K562 (cell line): ENCODE measurements at regions not wholly inside any gene's neighbourhood (a gene's known extent, or its start where the extent isn't known, plus 50 kb on each side); places are given as distances from the start of the nearest gene placed in this dataset.

Experiments used
- ATAC-seq: fragments of 200-7000 bp; cut with Tn5 transposase; 3 replicates; pipeline ENCODE4 v1.9.1; 2020; ENCODE audit warnings: moderate library complexity
- BruUV-seq: library from RNA; stranded (reverse); fragments of 400-500 nt; replicated peaks from 2 replicates; lab custom pipeline; 2021; lab: Mats Ljungman, UMichigan
- CTCF ChIA-PET: fragments of 300-600 bp; formaldehyde crosslinking; extraction: SDS; loops from one replicate; lab custom pipeline; 2021; ENCODE audit warnings: low intra/inter-chr PET ratio; lab: Yijun Ruan, JAX
- POLR2A ChIA-PET: fragments of 300-600, 350-650 bp; sonication (Branson Sonifier 250); formaldehyde crosslinking; extraction: SDS; loops from one replicate; lab custom pipeline; 2021; ENCODE audit warnings: antibody characterized with exemption, inconsistent platforms; lab: Yijun Ruan, JAX
- DNase-seq, 4 experiments: peaks; one replicate each; pipeline versions ENCODE4 v3.0.0 to v3.0.0-alpha.2; 2011 to 2018; ENCODE audit warnings: low spot score in 3 of 4, mixed read lengths in 3 of 4; ENCODE audit errors: extremely low read depth in 1 of 4
- FAIRE-seq: peaks from 2 replicates; lab custom pipeline; 2011; peaks lifted over from hg19 to GRCh38; lab: Jason Lieb, UNC
- H2AFZ ChIP-seq: 2 replicates; pipeline ENCODE4 v1.6.0; 2011; ENCODE audit warnings: low read depth, low read length, control low read depth, inconsistent platforms
- H3K27ac ChIP-seq: fragments of 200-600 bp; 3 replicates; pipeline ENCODE4 v1.8.0; 2011; ENCODE audit warnings: low read depth, mild to moderate bottlenecking, control low read depth, inconsistent platforms, low read length, moderate library complexity, mixed read lengths; ENCODE audit errors: extremely low read depth
- H3K27me3 ChIP-seq, 2 experiments: fragments of 300-600 bp in 1 of 2; 2 replicates in 1 of 2; 3 replicates in 1 of 2; pipeline versions ENCODE4 v1.6.0 to v1.8.0; 2011; ENCODE audit warnings: inconsistent platforms in 2 of 2, low read length in 2 of 2, mild to moderate bottlenecking in 1 of 2, mixed read lengths in 1 of 2, moderate library complexity in 1 of 2; ENCODE audit not compliant: control insufficient read depth in 2 of 2, insufficient read depth in 2 of 2
- H3K36me3 ChIP-seq: fragments of 300-600 bp; 3 replicates; pipeline ENCODE4 v1.8.0; 2011; ENCODE audit warnings: mild to moderate bottlenecking, low read length, inconsistent platforms; ENCODE audit not compliant: control insufficient read depth, insufficient read depth
- H3K4me1 ChIP-seq, 2 experiments: fragments of 200-600 bp in 1 of 2; replicated peaks in 1 of 2; 2 replicates in 1 of 2; 3 replicates in 1 of 2; pipeline versions ENCODE4 v1.5.1 to v1.8.0; 2011; ENCODE audit warnings: inconsistent platforms in 2 of 2, low read length in 2 of 2, mild to moderate bottlenecking in 1 of 2, mixed read lengths in 1 of 2, moderate library complexity in 1 of 2; ENCODE audit not compliant: control insufficient read depth in 2 of 2, insufficient read depth in 2 of 2
- H3K4me2 ChIP-seq: 2 replicates; pipeline ENCODE4 v1.6.1; 2011; ENCODE audit warnings: low read length, control low read depth, inconsistent platforms, mixed read lengths; ENCODE audit not compliant: insufficient read depth
- H3K4me3 ChIP-seq: fragments of 200-600 bp; sonication (generic), shearing (Covaris generic); 2 replicates; pipeline ENCODE4 v1.5.1; 2016; ENCODE audit warnings: control low read depth, inconsistent platforms
- H3K79me2 ChIP-seq: fragments of 200-600 bp; 3 replicates; pipeline ENCODE4 v1.8.0; 2011; ENCODE audit warnings: low read length, inconsistent platforms; ENCODE audit not compliant: control insufficient read depth, insufficient read depth
- H3K9ac ChIP-seq, 2 experiments: 2 replicates each; pipeline versions ENCODE4 v1.6.0 to v1.6.1; 2011; ENCODE audit warnings: low read depth in 2 of 2, low read length in 2 of 2, control low read depth in 1 of 2, inconsistent platforms in 1 of 2, mild to moderate bottlenecking in 1 of 2, mixed read lengths in 1 of 2; ENCODE audit not compliant: insufficient read depth in 1 of 2
- H3K9me1 ChIP-seq: one replicate; pipeline ENCODE4 v1.6.0; 2011; ENCODE audit warnings: inconsistent platforms, mild to moderate bottlenecking, low read length, moderate library complexity; ENCODE audit not compliant: control insufficient read depth, insufficient read depth
- H3K9me3 ChIP-seq: replicated peaks from 2 replicates; pipeline ENCODE4 v1.5.1; 2011; ENCODE audit warnings: low read depth, low read length, inconsistent platforms; ENCODE audit not compliant: control insufficient read depth, insufficient read depth
- H4K20me1 ChIP-seq: replicated peaks from 2 replicates; pipeline ENCODE4 v1.6.1; 2011; ENCODE audit warnings: low read length, inconsistent platforms, mixed read lengths; ENCODE audit not compliant: control insufficient read depth, insufficient read depth
- ARID2 ChIP-seq: fragments of 450-650 bp; IDR thresholded peaks from 2 replicates; pipeline ENCODE4 v1.6.1; 2017; ENCODE audit warnings: antibody characterized with exemption, mild to moderate bottlenecking
- GABPB2 ChIP-seq: fragments of 250-450 bp; sonication (Bioruptor Pico); conservative IDR thresholded peaks from 2 replicates; pipeline ENCODE4 v1.5.1; 2021; ENCODE audit warnings: mild to moderate bottlenecking
- KDM4B ChIP-seq, 2 experiments: fragments of 450-650 bp in 1 of 2; sonication (generic) in 1 of 2; IDR thresholded peaks; 2 replicates each; pipeline ENCODE4 v1.6.1; 2016 to 2017; ENCODE audit warnings: borderline replicate concordance in 2 of 2, antibody characterized with exemption in 1 of 2, low read depth in 1 of 2, mild to moderate bottlenecking in 1 of 2
- MAFG ChIP-seq: fragments of 450-650 bp; conservative IDR thresholded peaks from 2 replicates; pipeline ENCODE4 v1.6.1; 2016; ENCODE audit warnings: missing genetic modification characterization, missing compliant biosample characterization
- MEIS2 ChIP-seq: fragments of 450-650 bp; IDR thresholded peaks from 2 replicates; pipeline ENCODE4 v1.6.1; 2014; ENCODE audit warnings: mild to moderate bottlenecking; ENCODE audit not compliant: partially characterized antibody
- OTX1 ChIP-seq: fragments of 450-650 bp; formaldehyde crosslinking; IDR thresholded peaks from 2 replicates; pipeline ENCODE4 v1.4.0; 2022; ENCODE audit warnings: mild to moderate bottlenecking
- PHB2 ChIP-seq: fragments of 450-650 bp; IDR thresholded peaks from 2 replicates; pipeline ENCODE4 v1.6.1; 2017; ENCODE audit warnings: low read depth
- SAP30 ChIP-seq: fragments of 200-600 bp; sonication (generic); IDR thresholded peaks from 2 replicates; pipeline ENCODE4 v1.6.1; 2012; ENCODE audit warnings: borderline replicate concordance, low read depth, mild to moderate bottlenecking, moderate library complexity, low read length, control low read depth, inconsistent platforms; ENCODE audit not compliant: insufficient read depth, poor library complexity, severe bottlenecking
- SLC30A9 ChIP-seq: fragments of 250-450 bp; sonication (Bioruptor Pico); IDR thresholded peaks from 2 replicates; pipeline ENCODE4 v1.8.0; 2022; ENCODE audit warnings: mild to moderate bottlenecking, moderate library complexity
- SP1 ChIP-seq: sonication (generic); formaldehyde crosslinking; IDR thresholded peaks from 2 replicates; pipeline ENCODE4 v1.8.1; 2022; ENCODE audit warnings: mild to moderate bottlenecking, missing genetic modification reagents
- ZBTB8A ChIP-seq: fragments of 450-650 bp; IDR thresholded peaks from 2 replicates; pipeline ENCODE4 v1.6.1; 2018; ENCODE audit warnings: mild to moderate bottlenecking, moderate library complexity; ENCODE audit not compliant: partially characterized antibody
- WGBS: fragments of 100-300 bp; shearing (Covaris generic); methylation state at CpG from one replicate; pipeline ENCODE4 v1.1.6; 2016; ENCODE audit warnings: low coverage, mixed read lengths; ENCODE audit not compliant: insufficient coverage; ENCODE audit errors: missing lambda C conversion rate; 5-methylcytosine and 5-hydroxymethylcytosine counted together
- in situ Hi-C: fragments of 300-500 bp; cut with MboI; formaldehyde crosslinking; loops from 4 replicates; pipeline ENCODE4 v1.15.0; 2018; ENCODE audit warnings: inconsistent platforms, mixed read lengths
- intact Hi-C: fragments of 100-400 bp; cut with micrococcal nuclease; formaldehyde crosslinking; loops from 2 replicates; pipeline ENCODE4 v1.14.2; 2022
- TF ChIP-seq, protein P1 (sequence below): fragments of 250-450 bp; sonication (Bioruptor Pico); IDR thresholded peaks from 2 replicates; pipeline ENCODE4 v1.4.0; 2020; ENCODE audit warnings: mild to moderate bottlenecking
- TF ChIP-seq, protein P2 (sequence below): sonication (generic); formaldehyde crosslinking; IDR thresholded peaks from 2 replicates; pipeline ENCODE4 v1.8.1; 2023; ENCODE audit warnings: mild to moderate bottlenecking, missing genetic modification reagents, moderate library complexity
- TF ChIP-seq, protein P3 (sequence below): fragments of 450-650 bp; IDR thresholded peaks from 2 replicates; pipeline ENCODE4 v1.6.1; 2016; ENCODE audit warnings: mild to moderate bottlenecking

DNA sequence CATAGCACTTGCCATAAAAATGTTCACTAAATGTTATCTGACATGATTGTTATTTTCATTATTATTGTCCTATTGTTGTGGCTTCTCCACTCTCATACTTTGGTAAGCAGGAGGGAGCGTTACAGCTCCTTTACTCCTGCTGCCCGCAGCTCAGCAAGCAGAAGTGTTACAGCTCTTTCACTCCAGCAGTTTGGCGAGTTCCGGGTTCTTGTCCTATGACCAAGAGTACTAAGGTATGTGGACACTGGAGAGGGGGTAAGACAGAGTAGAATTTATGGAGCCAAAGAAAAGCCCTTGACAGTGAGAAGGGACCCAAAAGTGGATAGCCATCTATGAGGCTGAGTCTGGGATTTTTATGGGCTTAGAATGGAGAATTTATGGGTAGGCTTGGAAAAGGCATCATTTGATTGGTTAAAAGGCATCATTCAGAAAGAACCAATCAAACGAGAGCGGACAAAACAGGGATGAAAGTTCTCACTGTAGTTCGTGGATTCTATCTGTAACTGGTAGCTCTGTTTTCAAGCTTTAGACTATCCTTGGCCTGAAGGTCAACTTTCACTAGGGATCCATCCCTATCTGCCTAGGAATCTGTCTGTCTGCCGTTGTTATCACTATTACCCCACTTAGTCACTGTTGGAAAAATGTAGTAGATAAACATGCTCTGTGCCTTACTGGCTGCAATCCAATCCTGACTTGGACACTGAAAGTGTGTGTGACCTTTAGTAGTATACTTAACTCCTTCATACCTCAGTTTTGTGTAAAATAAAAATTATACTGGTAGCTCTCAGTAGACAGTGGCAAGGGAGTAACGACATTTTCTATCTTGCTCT, 545.6 kb upstream of the LCORL start:
- ATAC-seq (no peak), DNase-seq (no peak), FAIRE-seq (no peak)
- Histone ChIP-seq H3K9me1 (no peaks in the 10 kb centered on the region), H3K9me3 (no peaks in the 10 kb centered on the region), H3K4me3 (no peak overlapping the region), H3K36me3 (no peaks in the 10 kb centered on the region), H3K27ac (no peak overlapping the region), H2AFZ (no peak overlapping the region), H3K79me2 (no peaks in the 10 kb centered on the region), H3K27me3 (no peaks in the 10 kb centered on the region), H3K4me1 (no peaks in the 10 kb centered on the region), H4K20me1 (no peaks in the 10 kb centered on the region), H3K4me2 (no peak overlapping the region), H3K9ac (no peak overlapping the region)
- BruUV-seq: no TSS peak
- ChIA-PET POLR2A (no interaction called here), CTCF (no interaction called here)
- in situ Hi-C loops (no loop called here), intact Hi-C loops (no loop called here)
- WGBS: under 1% methylated on average over 9 of the region's 9 CpGs
- TF ChIP-seq KDM4B (IDR thresholded peaks at IDR 0.05; ENCODE audit: borderline replicate concordance in 2 of 2, low read depth in 1 of 2): no peak
- TF ChIP-seq, protein P1, sequence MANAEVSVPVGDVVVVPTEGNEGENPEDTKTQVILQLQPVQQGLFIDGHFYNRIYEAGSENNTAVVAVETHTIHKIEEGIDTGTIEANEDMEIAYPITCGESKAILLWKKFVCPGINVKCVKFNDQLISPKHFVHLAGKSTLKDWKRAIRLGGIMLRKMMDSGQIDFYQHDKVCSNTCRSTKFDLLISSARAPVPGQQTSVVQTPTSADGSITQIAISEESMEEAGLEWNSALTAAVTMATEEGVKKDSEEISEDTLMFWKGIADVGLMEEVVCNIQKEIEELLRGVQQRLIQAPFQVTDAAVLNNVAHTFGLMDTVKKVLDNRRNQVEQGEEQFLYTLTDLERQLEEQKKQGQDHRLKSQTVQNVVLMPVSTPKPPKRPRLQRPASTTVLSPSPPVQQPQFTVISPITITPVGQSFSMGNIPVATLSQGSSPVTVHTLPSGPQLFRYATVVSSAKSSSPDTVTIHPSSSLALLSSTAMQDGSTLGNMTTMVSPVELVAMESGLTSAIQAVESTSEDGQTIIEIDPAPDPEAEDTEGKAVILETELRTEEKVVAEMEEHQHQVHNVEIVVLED: no peak
- TF ChIP-seq, protein P2, sequence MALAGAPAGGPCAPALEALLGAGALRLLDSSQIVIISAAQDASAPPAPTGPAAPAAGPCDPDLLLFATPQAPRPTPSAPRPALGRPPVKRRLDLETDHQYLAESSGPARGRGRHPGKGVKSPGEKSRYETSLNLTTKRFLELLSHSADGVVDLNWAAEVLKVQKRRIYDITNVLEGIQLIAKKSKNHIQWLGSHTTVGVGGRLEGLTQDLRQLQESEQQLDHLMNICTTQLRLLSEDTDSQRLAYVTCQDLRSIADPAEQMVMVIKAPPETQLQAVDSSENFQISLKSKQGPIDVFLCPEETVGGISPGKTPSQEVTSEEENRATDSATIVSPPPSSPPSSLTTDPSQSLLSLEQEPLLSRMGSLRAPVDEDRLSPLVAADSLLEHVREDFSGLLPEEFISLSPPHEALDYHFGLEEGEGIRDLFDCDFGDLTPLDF: no peak
- no peak for TF ChIP-seq PHB2
- no peak for TF ChIP-seq ARID2
- no peak for TF ChIP-seq SP1 (CRISPR knock-in tag)
- TF ChIP-seq GABPB2 (CRISPR knock-in tag): no peak
- TF ChIP-seq SLC30A9 (CRISPR knock-in tag): no peak
- TF ChIP-seq, protein P3, sequence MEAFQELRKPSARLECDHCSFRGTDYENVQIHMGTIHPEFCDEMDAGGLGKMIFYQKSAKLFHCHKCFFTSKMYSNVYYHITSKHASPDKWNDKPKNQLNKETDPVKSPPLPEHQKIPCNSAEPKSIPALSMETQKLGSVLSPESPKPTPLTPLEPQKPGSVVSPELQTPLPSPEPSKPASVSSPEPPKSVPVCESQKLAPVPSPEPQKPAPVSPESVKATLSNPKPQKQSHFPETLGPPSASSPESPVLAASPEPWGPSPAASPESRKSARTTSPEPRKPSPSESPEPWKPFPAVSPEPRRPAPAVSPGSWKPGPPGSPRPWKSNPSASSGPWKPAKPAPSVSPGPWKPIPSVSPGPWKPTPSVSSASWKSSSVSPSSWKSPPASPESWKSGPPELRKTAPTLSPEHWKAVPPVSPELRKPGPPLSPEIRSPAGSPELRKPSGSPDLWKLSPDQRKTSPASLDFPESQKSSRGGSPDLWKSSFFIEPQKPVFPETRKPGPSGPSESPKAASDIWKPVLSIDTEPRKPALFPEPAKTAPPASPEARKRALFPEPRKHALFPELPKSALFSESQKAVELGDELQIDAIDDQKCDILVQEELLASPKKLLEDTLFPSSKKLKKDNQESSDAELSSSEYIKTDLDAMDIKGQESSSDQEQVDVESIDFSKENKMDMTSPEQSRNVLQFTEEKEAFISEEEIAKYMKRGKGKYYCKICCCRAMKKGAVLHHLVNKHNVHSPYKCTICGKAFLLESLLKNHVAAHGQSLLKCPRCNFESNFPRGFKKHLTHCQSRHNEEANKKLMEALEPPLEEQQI: no peak
- no peak for TF ChIP-seq MEIS2
- TF ChIP-seq SAP30: no peak
- no peak for TF ChIP-seq OTX1
- TF ChIP-seq MAFG: no peak
- no peak for TF ChIP-seq ZBTB8A
